PC-3 (cell line): ENCODE measurements at regions not wholly inside any gene's neighbourhood (a gene's known extent, or its start where the extent isn't known, plus 50 kb on each side); places are given as distances from the start of the nearest gene placed in this dataset.

Experiments used
- ATAC-seq: fragments of 200-7000 bp; cut with Tn5 transposase; 2 replicates; pipeline ENCODE4 v1.9.1; 2020; ENCODE audit warnings: mild to moderate bottlenecking, moderate library complexity
- BruUV-seq: library from RNA; stranded (reverse); fragments of 400-500 nt; replicated peaks from 2 replicates; lab custom pipeline; 2021; lab: Mats Ljungman, UMichigan
- CTCF ChIA-PET: fragments of 300-600 bp; sonication (Branson Sonifier 250); formaldehyde crosslinking; loops from one replicate; lab custom pipeline; 2022; ENCODE audit warnings: antibody characterized with exemption; lab: Charles Lee
- POLR2A ChIA-PET: fragments of 300-600 bp; sonication (Branson Sonifier 250); formaldehyde crosslinking; loops from one replicate; lab custom pipeline; 2022; ENCODE audit warnings: antibody characterized with exemption; ENCODE audit not compliant: unreplicated experiment; lab: Charles Lee
- DNase-seq: peaks from one replicate; pipeline ENCODE4 v3.0.0-alpha.2; 2015
- H2AFZ ChIP-seq: fragments of 300-600 bp; sonication (generic); 2 replicates; pipeline ENCODE4 v1.6.0; 2016; ENCODE audit warnings: antibody characterized with exemption, low read length
- H3F3A ChIP-seq: fragments of 300-600 bp; sonication (generic); one replicate; pipeline ENCODE4 v1.6.0; 2017; ENCODE audit warnings: antibody characterized with exemption, low read length, control low read depth, mild to moderate bottlenecking; ENCODE audit not compliant: unreplicated experiment
- H3K27ac ChIP-seq: fragments of 300-600 bp; sonication (generic); 2 replicates; pipeline ENCODE4 v1.5.1; 2016; ENCODE audit warnings: mild to moderate bottlenecking, low read length
- H3K27me3 ChIP-seq: fragments of 300-600 bp; sonication (generic); 2 replicates; pipeline ENCODE4 v1.6.1; 2016; ENCODE audit warnings: low read length, mixed read lengths
- H3K36me3 ChIP-seq: fragments of 300-600 bp; sonication (generic); 2 replicates; pipeline ENCODE4 v1.6.1; 2016; ENCODE audit warnings: low read depth, mixed run types, low read length, mixed read lengths
- H3K4me1 ChIP-seq: fragments of 300-600 bp; sonication (generic); 2 replicates; pipeline ENCODE4 v1.5.1; 2016; ENCODE audit warnings: low read length; ENCODE audit not compliant: insufficient read depth
- H3K4me2 ChIP-seq: fragments of 300-600 bp; sonication (generic); 2 replicates; pipeline ENCODE4 v1.6.0; 2016; ENCODE audit warnings: low read length
- H3K4me3 ChIP-seq: fragments of 300-600 bp; sonication (generic); 2 replicates; pipeline ENCODE4 v1.5.1; 2016; ENCODE audit warnings: mild to moderate bottlenecking, low read length, mixed read lengths
- H3K79me2 ChIP-seq: fragments of 300-600 bp; sonication (generic); 2 replicates; pipeline ENCODE4 v1.6.1; 2017; ENCODE audit warnings: low read length, mixed read lengths
- H3K9ac ChIP-seq: fragments of 300-600 bp; sonication (generic); 2 replicates; pipeline ENCODE4 v1.6.0; 2016; ENCODE audit warnings: mild to moderate bottlenecking, low read length
- H3K9me2 ChIP-seq: fragments of 300-600 bp; sonication (generic); replicated peaks from 2 replicates; pipeline ENCODE4 v1.6.1; 2016; ENCODE audit warnings: mixed run types, low read length, mixed read lengths
- H3K9me3 ChIP-seq: fragments of 300-600 bp; sonication (generic); 2 replicates; pipeline ENCODE4 v1.6.1; 2016; ENCODE audit warnings: low read length, mixed read lengths
- H4K20me1 ChIP-seq: fragments of 300-600 bp; sonication (generic); 2 replicates; pipeline ENCODE4 v1.6.1; 2016; ENCODE audit warnings: low read length, mixed read lengths
- CTCF ChIP-seq: fragments of 300-600 bp; sonication (generic); conservative IDR thresholded peaks from 2 replicates; pipeline ENCODE4 v1.5.1; 2017; ENCODE audit warnings: antibody characterized with exemption, low read depth, mild to moderate bottlenecking, low read length
- EZH2 ChIP-seq: fragments of 300-600 bp; sonication (generic); IDR thresholded peaks from one replicate; pipeline ENCODE4 v1.6.1; 2017; ENCODE audit warnings: antibody characterized with exemption, mild to moderate bottlenecking, low read length; ENCODE audit not compliant: unreplicated experiment
- EZH2phosphoT487 ChIP-seq: fragments of 300-600 bp; sonication (generic); IDR thresholded peaks from 2 replicates; pipeline ENCODE4 v1.6.1; 2018; ENCODE audit warnings: mild to moderate bottlenecking, antibody characterized with exemption, low read length, borderline replicate concordance
- intact Hi-C: fragments of 100-400 bp; cut with micrococcal nuclease; formaldehyde crosslinking; loops from 2 replicates; pipeline ENCODE4 v1.9.0; 2023

DNA sequence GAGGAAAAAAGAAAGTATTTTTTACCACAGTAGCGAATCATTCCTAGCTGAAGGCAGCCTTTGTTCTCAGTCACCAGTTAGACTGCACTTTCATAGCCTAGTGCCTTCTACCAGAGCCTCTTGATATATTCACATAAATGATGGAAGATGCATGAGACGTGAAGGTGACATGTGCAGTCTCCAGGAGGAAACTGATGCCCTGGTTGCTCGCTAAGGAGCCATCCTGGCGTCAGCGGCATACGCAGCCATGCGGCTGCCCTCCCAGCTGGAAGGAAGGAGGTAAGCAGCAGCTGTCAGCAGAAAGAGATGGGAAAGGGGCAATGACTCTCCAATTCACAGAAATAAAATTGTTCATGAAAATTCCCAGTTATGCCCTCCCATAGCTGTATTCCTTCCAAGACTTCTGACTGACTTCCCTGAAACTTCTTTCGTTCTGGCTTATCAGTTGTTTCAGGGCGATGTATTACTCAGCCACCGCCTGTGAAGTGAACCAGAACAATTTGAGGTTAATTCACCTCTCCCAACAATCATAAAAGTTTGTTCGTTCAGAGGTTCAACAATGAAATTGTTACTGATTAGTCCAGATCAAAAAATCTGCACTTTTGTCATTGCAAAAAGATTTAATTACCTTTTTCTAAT, 331.2 kb downstream of the NR2F1-AS1 start:
- peak; percentile 72 for ATAC-seq
- Histone ChIP-seq H3K4me3 (peak overlapping the region; percentile 40; the same call in 1 of the 2 replicates), H2AFZ (peak overlapping the region; percentile 12; the same call in 1 of the 2 replicates), H3K27me3 (no peaks in the 10 kb centered on the region), H3K79me2 (no peaks in the 10 kb centered on the region), H3K9me3 (no peaks in the 10 kb centered on the region), H3F3A (no peaks in the 10 kb centered on the region), H3K27ac (peak overlapping the region; percentile 93), H4K20me1 (no peaks in the 10 kb centered on the region), H3K4me1 (peaks cover 36% of the 10 kb centered on the region), H3K9ac (peak overlapping the region; percentile 67), H3K36me3 (no peaks in the 10 kb centered on the region), H3K9me2 (no peaks in the 10 kb centered on the region), H3K4me2 (peak overlapping the region; percentile 76)
- POLR2A ChIA-PET = interaction anchor here (0.5 kb wide), 1 partner anchor 624 kb away, joined by 3 read pairs; no protein-coding TSS in a partner anchor
- intact Hi-C loops = loop anchor here (1.0 to 10.0 kb wide), 8 partner anchors 13 to 552 kb away; partner anchors contain the start of genes NR2F1 and NR2F1-AS1
- peak; percentile 76 for DNase-seq
- TSS peak; percentile 72 for BruUV-seq
- TF ChIP-seq EZH2 = no peak
- TF ChIP-seq CTCF = no peak
- no peak for TF ChIP-seq EZH2phosphoT487
- CTCF ChIA-PET = interaction anchor here (0.6 to 0.7 kb wide), 2 partner anchors 174 to 357 kb away, joined by 3 to 4 read pairs; no protein-coding TSS in a partner anchor

DNA sequence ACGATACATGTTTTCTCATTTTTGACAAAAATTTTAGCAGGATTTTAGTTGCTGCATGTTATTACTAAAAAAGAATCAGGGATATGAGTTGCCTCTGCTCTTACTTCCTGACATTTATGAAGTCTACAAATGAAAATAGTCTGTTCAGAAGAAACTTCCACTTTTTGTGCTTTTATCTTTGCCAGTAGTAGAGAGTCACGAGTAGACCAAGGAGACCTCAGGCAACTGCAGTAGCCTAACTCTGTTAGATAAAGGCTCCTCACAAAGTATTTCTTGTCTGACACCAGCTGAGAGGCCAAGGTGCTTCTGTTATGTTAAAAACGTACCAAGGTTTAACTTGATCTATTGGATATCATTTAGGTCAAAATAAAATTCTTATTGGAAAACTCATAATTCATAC, 333.9 kb downstream of the NR2F1-AS1 start:
- TF ChIP-seq EZH2phosphoT487 = no peak
- TF ChIP-seq CTCF = no peak
- no peak for TF ChIP-seq EZH2
- Histone ChIP-seq H3K79me2 (no peaks in the 10 kb centered on the region), H3K27me3 (no peaks in the 10 kb centered on the region), H3K9ac (no peak overlapping the region), H3K9me3 (no peaks in the 10 kb centered on the region), H2AFZ (no peak overlapping the region), H4K20me1 (no peaks in the 10 kb centered on the region), H3K27ac (no peak overlapping the region), H3K9me2 (no peaks in the 10 kb centered on the region), H3K4me2 (no peak overlapping the region), H3K36me3 (no peaks in the 10 kb centered on the region), H3K4me3 (no peak overlapping the region), H3F3A (no peaks in the 10 kb centered on the region), H3K4me1 (peaks cover 26% of the 10 kb centered on the region)
- ChIA-PET POLR2A (no interaction called here), CTCF (no interaction called here)
- no peak for ATAC-seq
- no peak for DNase-seq
- BruUV-seq = no TSS peak
- intact Hi-C loops = no loop called here
